EH (cell line): ENCODE measurements at regions not wholly inside any gene's neighbourhood (a gene's known extent, or its start where the extent isn't known, plus 50 kb on each side); places are given as distances from the start of the nearest gene placed in this dataset.

ENCODE experiments used
- DNase-seq: peaks from one replicate; pipeline ENCODE4 v3.0.0-alpha.2; 2015; ENCODE audit warnings: low read depth

DNA sequence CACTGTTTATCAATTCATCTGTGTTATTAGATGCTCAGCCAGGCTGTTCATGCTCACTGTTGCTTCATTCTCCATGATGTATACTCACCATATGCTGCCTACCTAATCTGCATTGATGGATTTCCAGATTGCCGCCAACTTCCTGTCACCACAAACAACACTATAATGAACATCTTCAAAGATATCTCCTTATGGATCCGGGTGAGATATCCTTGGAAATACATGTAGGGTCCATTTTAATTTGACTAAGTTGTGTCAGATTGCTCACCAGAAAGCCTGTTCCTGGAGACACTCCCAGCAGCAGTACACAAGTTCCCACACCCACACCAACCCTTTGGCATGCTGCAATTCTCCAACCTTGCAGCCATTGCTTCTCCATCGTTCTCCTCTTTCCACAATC lies 547.5 kb upstream of the TNP1 start:
- DNase-seq: no peak

DNA sequence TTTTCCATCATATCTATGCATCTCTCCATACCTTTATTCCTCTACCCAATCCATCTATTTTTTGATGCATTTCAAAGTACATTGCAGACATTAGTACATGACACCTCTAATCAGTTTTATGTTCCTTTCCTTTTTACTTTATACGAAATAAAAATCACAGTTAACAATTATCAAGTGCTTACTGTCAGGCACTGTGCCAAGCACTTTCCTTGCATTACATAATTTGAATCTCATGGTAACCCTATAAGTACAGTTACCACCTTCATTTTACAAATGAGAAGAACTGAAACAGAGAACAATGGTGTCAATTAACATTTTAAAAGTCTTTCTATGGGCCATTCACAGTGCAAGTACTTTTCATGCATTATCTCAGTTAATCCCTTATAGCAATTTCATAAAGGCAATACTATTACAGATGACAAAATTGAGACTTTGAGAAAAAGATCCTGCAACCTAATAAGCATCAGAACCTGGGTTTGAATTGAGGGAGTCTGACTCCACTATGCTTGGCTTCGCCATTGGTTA lies 544.4 kb upstream of the TNP1 start:
- no peak for DNase-seq

DNA sequence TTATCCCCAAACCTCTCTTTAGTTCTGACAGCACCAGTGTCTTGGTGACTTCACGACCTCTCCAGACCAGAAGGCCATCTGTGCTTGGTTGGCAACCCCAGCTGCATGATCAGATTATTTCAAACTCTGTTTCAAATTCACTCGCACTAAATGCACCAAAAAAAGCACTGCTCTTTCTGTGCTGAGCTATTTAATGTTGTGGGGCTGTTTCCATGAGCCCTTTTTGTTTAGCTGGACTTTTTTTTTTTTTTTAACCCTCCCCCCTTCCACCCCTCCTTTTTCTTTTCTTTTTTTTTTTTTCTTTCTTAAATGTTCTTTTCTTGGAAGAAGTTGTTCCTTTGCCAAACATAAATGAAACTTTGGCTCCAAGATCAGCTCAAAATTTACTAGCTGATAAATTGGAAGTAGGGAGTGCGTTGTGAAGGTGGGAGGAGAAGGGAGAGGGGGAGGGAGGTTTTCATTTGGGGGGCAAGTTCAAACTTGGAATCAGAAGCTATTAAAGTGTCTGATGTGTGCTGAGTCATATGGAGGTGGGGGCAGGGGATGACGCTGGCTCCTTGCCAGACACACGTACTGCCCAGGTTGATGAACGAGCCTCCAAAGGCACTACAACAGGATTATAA lies 543.0 kb upstream of the TNP1 start:
- DNase-seq: no peak

DNA sequence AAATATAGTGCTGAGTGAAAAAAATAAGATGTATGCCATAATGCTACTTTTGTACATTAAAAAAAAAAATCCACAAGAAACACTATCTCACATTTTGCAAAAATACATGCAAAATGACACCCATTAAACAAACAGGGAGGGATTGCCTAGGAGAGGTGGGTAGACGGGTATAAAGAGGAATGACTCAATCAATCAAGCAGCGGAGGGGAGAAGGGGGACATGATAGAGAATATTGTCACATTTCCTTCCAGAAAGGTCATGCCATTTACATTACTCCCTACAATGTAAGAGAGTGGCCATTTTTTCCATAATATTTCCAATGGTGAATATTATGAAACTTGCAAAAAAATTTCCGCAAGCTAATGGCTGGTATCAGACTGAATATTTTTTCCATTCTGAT lies 542.3 kb upstream of the TNP1 start:
- no peak for DNase-seq

GRCh38 chr2:217399291-217399690 lies 539.4 kb upstream of the TNP1 start:
- peak; percentile 81 for DNase-seq

DNA sequence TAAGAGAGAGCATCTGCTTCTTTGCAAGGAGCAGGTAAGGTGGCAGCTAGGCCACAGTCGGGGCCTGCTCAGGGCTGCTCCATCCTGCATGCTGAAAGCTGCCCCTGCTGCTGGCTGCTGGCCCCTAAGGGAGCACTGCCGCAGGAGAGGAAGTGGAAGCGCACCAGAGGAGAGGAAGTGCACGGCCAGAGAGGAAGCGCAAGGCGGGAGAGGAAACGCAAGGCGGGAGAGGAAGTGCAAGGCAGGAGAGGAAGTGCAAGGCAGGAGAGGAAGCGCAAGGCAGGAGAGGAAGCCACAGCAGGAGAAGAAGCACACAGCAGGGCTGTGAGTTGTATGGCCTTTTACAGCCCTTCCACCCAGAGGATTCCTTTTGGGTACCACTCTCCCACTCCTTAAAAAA lies 539.0 kb upstream of the TNP1 start:
- no peak for DNase-seq

DNA sequence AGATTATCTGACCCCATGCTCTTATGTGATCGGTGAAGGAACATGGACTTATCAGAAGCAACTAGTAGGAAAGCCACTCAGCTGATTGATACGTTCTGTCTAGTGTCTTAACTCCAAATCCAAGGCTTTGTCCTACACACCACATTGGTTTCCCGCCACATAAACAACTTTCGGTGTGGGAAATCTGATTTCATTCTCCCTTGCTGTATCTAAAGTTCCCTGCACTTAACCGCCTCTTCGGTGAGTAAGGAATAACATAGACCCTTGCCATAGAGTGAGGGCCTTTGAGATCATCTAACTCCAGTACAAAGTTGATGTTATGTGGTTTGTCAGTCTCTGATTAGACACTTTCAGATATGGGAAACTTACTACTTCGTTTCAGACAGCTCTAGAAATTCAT lies 538.2 kb upstream of the TNP1 start:
- no peak for DNase-seq

DNA sequence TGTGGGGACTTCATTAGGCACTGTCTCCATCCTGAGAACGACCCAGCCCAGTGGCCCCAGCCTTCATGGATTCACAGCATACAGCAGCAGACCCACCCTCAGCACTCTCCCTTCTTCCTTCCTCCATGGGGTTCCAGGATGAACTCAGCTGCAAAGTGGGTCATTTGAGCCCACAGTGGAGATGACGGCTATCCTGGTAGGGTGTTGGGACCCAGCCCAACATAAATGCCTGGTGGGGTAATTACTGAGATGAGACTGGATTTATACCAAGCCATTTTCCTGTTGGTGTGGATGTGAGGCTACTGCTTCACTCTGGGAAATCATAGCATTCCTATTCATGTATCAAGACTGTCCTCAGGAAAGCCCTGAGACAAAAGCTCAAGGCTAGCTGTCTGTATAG lies 536.7 kb upstream of the TNP1 start:
- peak; percentile 55 for DNase-seq

DNA sequence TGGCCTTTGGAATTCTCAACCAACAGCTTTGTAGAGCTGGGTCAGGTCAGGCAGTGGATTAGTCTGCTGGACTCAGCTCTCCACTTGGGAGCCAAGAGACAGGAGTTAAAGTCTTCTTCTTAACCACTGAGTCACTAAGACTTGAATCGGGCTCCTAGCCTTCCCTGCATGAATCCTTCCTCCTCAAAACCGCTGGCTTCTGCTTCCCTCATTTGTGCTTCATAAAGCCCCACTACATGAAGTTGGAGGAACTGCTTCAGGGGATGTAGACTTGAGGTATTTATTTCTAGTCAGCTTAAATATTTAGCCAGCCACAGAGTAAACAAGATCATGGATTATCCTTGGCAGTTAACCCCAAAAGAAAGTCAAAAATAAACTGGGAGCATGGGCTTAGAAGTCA lies 536.3 kb upstream of the TNP1 start:
- DNase-seq: peak; percentile 86

DNA sequence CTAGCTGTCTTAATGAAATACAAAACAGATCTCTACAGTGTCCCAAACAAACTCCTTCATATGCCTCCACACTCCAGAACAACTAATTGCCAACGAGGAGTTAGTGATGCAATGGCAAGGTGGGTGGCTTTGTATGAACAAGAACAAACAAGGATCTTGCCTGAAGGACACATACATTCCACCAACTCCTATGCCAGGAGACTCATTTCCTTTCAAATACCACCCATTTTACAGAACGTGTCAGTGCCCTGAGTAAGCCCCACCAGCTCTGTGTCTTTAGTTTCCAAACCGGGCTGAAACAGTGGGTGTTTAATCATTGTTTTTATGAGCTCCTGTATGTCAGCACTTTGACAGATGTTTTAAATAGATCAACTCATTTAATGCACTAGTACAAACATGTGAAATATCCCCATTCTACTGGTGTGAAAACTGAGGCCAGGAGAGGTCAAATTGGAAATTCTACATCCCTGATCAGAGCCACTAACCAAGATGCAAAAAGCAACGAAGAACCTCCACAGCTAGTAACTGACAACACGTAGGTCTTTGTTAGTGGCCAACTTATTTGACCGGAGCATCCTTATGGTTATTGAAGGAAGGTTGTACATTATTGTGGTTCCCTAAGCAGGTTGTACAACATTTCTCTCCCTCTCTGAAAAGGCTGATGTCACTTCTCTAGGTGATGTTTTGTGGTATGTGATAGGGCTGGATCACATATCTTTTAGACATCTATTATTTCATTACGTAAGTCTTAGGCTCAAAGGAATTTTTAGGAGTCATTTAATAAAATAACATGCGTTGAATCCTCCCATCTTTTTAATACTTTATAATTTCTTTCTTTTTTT lies 534.9 kb upstream of the TNP1 start:
- DNase-seq: peak; percentile 65

- DNase-seq: peak; percentile 90
Observed at GRCh38 chr2:217393585-217394032, 533.7 kb upstream of the TNP1 start.

DNA sequence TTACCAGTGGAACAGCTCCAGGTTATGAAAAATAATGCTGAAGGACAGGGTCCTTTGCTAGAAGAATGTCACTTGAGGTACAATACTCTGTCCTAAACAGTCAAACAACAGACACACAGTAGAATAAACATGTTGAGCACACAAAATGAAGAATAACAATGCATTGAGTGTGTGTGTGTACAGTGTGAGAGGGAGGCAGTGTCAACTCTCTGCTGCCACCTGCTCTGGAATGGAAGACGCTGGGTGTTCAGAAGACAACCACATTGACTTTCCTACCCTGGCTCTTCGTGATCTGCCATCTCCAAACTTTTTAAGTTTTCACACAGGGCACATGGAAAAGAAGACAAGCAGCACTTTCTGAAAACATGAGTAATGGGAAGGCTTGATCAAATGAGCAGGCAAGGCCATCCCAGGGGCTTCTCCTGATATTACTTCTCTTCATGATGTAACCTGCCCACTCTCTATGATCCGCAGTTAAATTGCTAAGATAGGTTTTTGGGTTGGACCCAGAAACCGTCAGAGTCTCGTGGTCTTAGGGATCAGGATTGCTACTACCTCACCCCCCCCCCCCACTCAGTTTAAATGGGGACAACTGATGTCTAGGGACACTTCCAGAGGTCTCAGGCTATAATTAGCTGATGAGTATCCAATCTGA lies 533.2 kb upstream of the TNP1 start:
- DNase-seq: no peak

GRCh38 chr2:217387776-217388387 lies 528.0 kb upstream of the TNP1 start:
- no peak for DNase-seq

DNA sequence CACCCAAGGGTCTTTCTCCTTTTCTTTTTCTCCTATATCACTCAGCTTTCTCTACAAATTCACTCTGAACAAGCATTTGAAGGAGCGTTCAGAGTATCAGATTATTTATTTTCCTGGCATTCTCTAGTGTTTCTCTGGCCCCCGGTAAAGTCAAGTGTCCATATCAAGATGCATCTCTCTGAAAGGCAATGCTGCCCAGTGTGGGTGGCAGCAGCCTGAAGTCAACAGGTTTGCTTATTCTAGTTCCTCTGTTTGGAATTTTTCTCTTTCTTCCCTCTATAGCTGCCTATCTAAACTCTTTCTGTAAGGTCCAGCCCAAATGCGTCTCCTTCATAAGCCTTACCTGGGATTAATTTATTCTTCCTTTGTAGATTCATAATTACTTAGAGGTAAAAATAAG lies 526.2 kb upstream of the TNP1 start:
- no peak for DNase-seq

- DNase-seq: peak; percentile 78
Observed at GRCh38 chr2:217383620-217384019, 523.8 kb upstream of the TNP1 start.

- no peak for DNase-seq
Observed at GRCh38 chr2:217382794-217383193, 522.9 kb upstream of the TNP1 start.

- no peak for DNase-seq
Observed at GRCh38 chr2:217379807-217380206, 519.9 kb upstream of the TNP1 start.

- no peak for DNase-seq
Observed at GRCh38 chr2:217372794-217373193, 512.9 kb upstream of the TNP1 start.

DNA sequence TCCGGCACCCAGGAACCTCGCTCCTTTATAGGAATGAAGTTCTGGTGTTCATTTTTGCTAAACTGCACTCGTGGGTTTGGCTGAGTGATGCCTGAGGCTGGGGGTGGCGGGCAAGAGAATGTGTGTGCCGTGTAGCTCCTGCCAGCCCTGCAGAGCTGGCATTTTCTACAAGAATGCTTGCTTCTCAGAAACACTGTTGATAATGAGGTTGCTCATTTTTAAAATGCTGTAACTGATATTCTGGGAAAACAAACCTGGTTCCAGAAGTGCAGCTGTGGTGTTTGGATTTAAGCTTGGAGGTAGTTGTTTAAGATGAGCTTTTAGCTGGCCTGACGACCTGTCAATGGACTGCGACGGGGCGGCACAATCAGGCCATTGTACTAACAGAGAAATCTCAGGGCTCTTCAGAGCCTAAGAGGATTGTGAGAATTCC lies 511.9 kb upstream of the TNP1 start:
- no peak for DNase-seq

- DNase-seq: peak; percentile 94
Observed at GRCh38 chr2:217370391-217370790, 510.5 kb upstream of the TNP1 start.

DNA sequence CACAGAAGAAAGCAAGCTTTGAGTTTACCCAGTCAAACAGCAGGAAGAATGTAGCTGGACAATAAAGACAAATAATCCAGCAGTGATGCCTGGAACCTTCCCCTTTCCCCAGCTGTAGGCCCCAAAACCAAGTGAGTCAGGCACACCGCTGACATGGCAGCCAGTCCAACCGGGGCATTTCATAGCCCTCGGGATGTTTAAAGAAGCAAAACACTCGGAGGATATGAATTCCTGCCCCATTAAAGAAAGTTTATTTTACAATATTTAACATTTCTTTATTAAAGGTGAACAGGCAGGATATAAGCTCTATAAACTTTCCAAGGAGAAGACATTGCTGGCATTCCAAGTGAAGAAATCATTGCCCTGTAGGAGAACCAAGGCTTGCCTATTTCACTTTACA lies 507.6 kb upstream of the TNP1 start:
- DNase-seq: peak; percentile 85

GRCh38 chr2:217366966-217367365 lies 507.1 kb upstream of the TNP1 start:
- DNase-seq: no peak
